Panc1 (cell line): ENCODE measurements at regions not wholly inside any gene's neighbourhood (a gene's known extent, or its start where the extent isn't known, plus 50 kb on each side); places are given as distances from the start of the nearest gene placed in this dataset.

ENCODE experiments used
- ATAC-seq: fragments of 200-7000 bp; cut with Tn5 transposase; 2 replicates; pipeline ENCODE4 v1.9.1; 2020; ENCODE audit warnings: mild to moderate bottlenecking, moderate library complexity
- BruUV-seq: library from RNA; stranded (reverse); fragments of 400-500 nt; replicated peaks from 2 replicates; lab custom pipeline; 2021; lab: Mats Ljungman, UMichigan
- CTCF ChIA-PET: fragments of 300-600 bp; sonication (Branson Sonifier 250); formaldehyde crosslinking; loops from one replicate; lab custom pipeline; 2022; ENCODE audit warnings: antibody characterized with exemption; lab: Charles Lee
- POLR2A ChIA-PET: fragments of 300-600 bp; sonication (Branson Sonifier 250); formaldehyde crosslinking; loops from one replicate; lab custom pipeline; 2022; ENCODE audit warnings: antibody characterized with exemption; lab: Charles Lee
- DNase-seq: peaks from one replicate; pipeline ENCODE4 v3.0.0-alpha.2; 2010; ENCODE audit warnings: low read depth, low spot score
- H3K27ac ChIP-seq: 2 replicates; pipeline ENCODE4 v1.5.1; 2011; ENCODE audit warnings: mild to moderate bottlenecking, low read length, inconsistent platforms
- H3K27me3 ChIP-seq: fragments of 200-500 bp; sonication (Bioruptor generic); 2 replicates; pipeline ENCODE4 v1.6.0; 2014; ENCODE audit warnings: low read length, inconsistent platforms; ENCODE audit not compliant: control insufficient read depth, insufficient read depth
- H3K36me3 ChIP-seq: fragments of 200-500 bp; sonication (Bioruptor generic); 2 replicates; pipeline ENCODE4 v1.5.1; 2014; ENCODE audit warnings: inconsistent platforms, mild to moderate bottlenecking, low read length, moderate library complexity; ENCODE audit not compliant: control insufficient read depth, insufficient read depth
- H3K4me1 ChIP-seq: 2 replicates; pipeline ENCODE4 v1.5.1; 2011; ENCODE audit warnings: inconsistent platforms, mild to moderate bottlenecking, low read length, moderate library complexity; ENCODE audit not compliant: control insufficient read depth, insufficient read depth
- H3K4me3 ChIP-seq, 2 experiments: 2 replicates each; pipeline ENCODE4 v1.5.1; 2011 to 2012; ENCODE audit warnings: low read depth in 2 of 2, low read length in 2 of 2, mild to moderate bottlenecking in 2 of 2, inconsistent platforms in 1 of 2, moderate library complexity in 1 of 2
- H3K9me3 ChIP-seq: fragments of 200-500 bp; sonication (Bioruptor generic); 2 replicates; pipeline ENCODE4 v1.5.1; 2014; ENCODE audit warnings: low read depth, mild to moderate bottlenecking, inconsistent platforms, low read length, moderate library complexity; ENCODE audit not compliant: control insufficient read depth, insufficient read depth
- POLR2AphosphoS5 ChIP-seq: IDR thresholded peaks from 2 replicates; pipeline ENCODE4 v1.6.1; 2012; ENCODE audit warnings: mild to moderate bottlenecking, low read depth, low read length, moderate library complexity
- REST ChIP-seq, 2 experiments: IDR thresholded peaks; 2 replicates each; pipeline ENCODE4 v1.6.1; 2011 to 2012; ENCODE audit warnings: low read depth in 2 of 2, control low read depth in 1 of 2, low read length in 1 of 2, mild to moderate bottlenecking in 1 of 2, moderate library complexity in 1 of 2; ENCODE audit not compliant: insufficient read depth in 1 of 2
- SIN3A ChIP-seq: IDR thresholded peaks from 2 replicates; pipeline ENCODE4 v1.6.1; 2012; ENCODE audit warnings: low read depth, mild to moderate bottlenecking, low read length, moderate library complexity, borderline replicate concordance; ENCODE audit not compliant: insufficient read depth
- TCF7L2 ChIP-seq: IDR thresholded peaks from 2 replicates; pipeline ENCODE4 v1.6.1; 2011; ENCODE audit warnings: mild to moderate bottlenecking, low read depth, low read length, inconsistent platforms
- in situ Hi-C: cut with HindIII; loops from 2 replicates; pipeline ENCODE4 v1.10.0; 2016; ENCODE audit warnings: low sequenced_read_pairs, low pct_unique_long_range_greater_than_20kb
- intact Hi-C: fragments of 100-400 bp; cut with micrococcal nuclease; formaldehyde crosslinking; loops from one replicate; pipeline ENCODE4 v1.10.0; 2022; ENCODE audit not compliant: unreplicated experiment
- TF ChIP-seq, protein P1 (sequence below): fragments of 450-650 bp; IDR thresholded peaks from 2 replicates; pipeline ENCODE4 v1.5.1; 2017; ENCODE audit warnings: mild to moderate bottlenecking

DNA sequence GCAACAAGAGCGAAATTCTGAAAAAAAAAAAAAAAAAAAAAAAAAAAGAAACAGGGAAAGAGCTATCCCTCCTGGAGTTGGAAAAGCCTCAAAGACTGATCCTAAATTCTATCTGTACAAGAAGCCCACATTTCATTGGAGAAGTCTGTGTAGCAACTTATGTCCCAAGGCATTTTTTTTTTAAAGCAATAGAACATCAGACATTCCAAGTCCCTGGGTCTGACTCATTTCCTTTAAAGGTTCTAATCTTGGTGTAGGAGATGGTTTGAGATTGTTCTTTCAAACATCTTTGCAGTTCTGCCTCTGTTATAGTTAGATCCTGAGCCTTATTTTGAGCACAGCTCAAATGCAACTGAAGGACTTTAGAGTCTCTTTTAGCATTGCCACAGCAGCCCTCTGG lies 706.5 kb upstream of the MIR17HG start:
- ChIA-PET POLR2A (no interaction called here), CTCF (no interaction called here)
- Histone ChIP-seq H3K9me3 (no peaks in the 10 kb centered on the region), H3K27me3 (no peaks in the 10 kb centered on the region), H3K27ac (no peak overlapping the region), H3K36me3 (no peaks in the 10 kb centered on the region), H3K4me1 (no peaks in the 10 kb centered on the region), H3K4me3 (no peak overlapping the region)
- ATAC-seq (no peak), DNase-seq (no peak)
- intact Hi-C loops, result no loop called here
- no peak for TF ChIP-seq POLR2AphosphoS5
- TF ChIP-seq TCF7L2, result no peak
- TF ChIP-seq SIN3A, result no peak
- TF ChIP-seq, protein P1, sequence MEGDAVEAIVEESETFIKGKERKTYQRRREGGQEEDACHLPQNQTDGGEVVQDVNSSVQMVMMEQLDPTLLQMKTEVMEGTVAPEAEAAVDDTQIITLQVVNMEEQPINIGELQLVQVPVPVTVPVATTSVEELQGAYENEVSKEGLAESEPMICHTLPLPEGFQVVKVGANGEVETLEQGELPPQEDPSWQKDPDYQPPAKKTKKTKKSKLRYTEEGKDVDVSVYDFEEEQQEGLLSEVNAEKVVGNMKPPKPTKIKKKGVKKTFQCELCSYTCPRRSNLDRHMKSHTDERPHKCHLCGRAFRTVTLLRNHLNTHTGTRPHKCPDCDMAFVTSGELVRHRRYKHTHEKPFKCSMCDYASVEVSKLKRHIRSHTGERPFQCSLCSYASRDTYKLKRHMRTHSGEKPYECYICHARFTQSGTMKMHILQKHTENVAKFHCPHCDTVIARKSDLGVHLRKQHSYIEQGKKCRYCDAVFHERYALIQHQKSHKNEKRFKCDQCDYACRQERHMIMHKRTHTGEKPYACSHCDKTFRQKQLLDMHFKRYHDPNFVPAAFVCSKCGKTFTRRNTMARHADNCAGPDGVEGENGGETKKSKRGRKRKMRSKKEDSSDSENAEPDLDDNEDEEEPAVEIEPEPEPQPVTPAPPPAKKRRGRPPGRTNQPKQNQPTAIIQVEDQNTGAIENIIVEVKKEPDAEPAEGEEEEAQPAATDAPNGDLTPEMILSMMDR, result no peak
- TF ChIP-seq REST (IDR thresholded peaks at IDR 0.05; ENCODE audit: insufficient read depth in 1 of 2, low read depth in 2 of 2, low read length in 1 of 2), result no peak
- BruUV-seq, result no TSS peak
- in situ Hi-C loops, result no loop called here

- no peaks in the 10 kb centered on the region for H3K4me1 ChIP-seq
- intact Hi-C loops (no loop called here), in situ Hi-C loops (no loop called here)
- no peak overlapping the region for H3K27ac ChIP-seq
- H3K4me3 ChIP-seq, result no peak overlapping the region
- CTCF ChIA-PET, result no interaction called here
- no peak for DNase-seq
- no peak for ATAC-seq
- TF ChIP-seq TCF7L2 (no peak), POLR2AphosphoS5 (no peak), SIN3A (no peak), REST (IDR thresholded peaks at IDR 0.05; ENCODE audit: insufficient read depth in 1 of 2, low read depth in 2 of 2, low read length in 1 of 2) (no peak)
- TF ChIP-seq, protein P1, result no peak
- BruUV-seq, result no TSS peak
- POLR2A ChIA-PET, result no interaction called here
- H3K36me3 ChIP-seq, result no peaks in the 10 kb centered on the region
- H3K27me3 ChIP-seq, result no peaks in the 10 kb centered on the region
- H3K9me3 ChIP-seq, result no peaks in the 10 kb centered on the region
These were observed 705.6 kb upstream of the MIR17HG start for GRCh38 chr13:90641884-90642283.
